ENCODE measurements at regions not wholly inside any gene's neighbourhood (a gene's known extent, or its start where the extent isn't known, plus 50 kb on each side); places are given as distances from the start of the nearest gene placed in this dataset.

DNA sequence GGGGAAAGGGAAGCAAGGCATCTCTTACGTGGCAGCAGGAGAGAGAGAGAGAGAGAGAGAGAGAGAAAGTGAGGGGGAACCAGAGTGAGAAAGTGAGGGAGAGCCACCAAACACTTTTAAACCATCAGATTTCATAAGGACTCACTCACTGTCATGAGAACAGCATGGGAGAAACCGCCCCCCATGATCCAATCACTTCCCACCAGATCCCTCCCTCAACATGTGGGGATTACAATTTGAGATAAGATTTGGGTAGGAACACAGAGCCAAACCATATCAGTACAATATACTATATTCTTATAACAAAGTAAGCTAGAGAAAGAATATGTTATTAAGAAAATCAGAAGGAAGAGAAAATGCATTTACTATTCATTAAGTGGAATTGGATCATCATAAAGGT lies 53.7 kb upstream of the PLXNC1 start:
- TF ChIP-seq, protein P1, sequence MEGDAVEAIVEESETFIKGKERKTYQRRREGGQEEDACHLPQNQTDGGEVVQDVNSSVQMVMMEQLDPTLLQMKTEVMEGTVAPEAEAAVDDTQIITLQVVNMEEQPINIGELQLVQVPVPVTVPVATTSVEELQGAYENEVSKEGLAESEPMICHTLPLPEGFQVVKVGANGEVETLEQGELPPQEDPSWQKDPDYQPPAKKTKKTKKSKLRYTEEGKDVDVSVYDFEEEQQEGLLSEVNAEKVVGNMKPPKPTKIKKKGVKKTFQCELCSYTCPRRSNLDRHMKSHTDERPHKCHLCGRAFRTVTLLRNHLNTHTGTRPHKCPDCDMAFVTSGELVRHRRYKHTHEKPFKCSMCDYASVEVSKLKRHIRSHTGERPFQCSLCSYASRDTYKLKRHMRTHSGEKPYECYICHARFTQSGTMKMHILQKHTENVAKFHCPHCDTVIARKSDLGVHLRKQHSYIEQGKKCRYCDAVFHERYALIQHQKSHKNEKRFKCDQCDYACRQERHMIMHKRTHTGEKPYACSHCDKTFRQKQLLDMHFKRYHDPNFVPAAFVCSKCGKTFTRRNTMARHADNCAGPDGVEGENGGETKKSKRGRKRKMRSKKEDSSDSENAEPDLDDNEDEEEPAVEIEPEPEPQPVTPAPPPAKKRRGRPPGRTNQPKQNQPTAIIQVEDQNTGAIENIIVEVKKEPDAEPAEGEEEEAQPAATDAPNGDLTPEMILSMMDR (conservative IDR thresholded peaks at IDR 0.05; ENCODE audit: low read length) = no peak
- no peak for TF ChIP-seq EZH2phosphoT487 (IDR thresholded peaks at IDR 0.05; ENCODE audit: borderline replicate concordance)

Data from Loucy (cell line).